Keratinocyte (primary cell): ENCODE measurements at regions not wholly inside any gene's neighbourhood (a gene's known extent, or its start where the extent isn't known, plus 50 kb on each side); places are given as distances from the start of the nearest gene placed in this dataset.

Source experiments
- DNase-seq: peaks from one replicate; pipeline ENCODE4 v3.0.0-alpha.2; 2011; ENCODE audit warnings: low read depth, missing footprints, low spot score
- FAIRE-seq: peaks from 2 replicates; lab custom pipeline; 2011; peaks lifted over from hg19 to GRCh38; lab: Jason Lieb, UNC
- H2AFZ ChIP-seq: 2 replicates; pipeline ENCODE4 v1.6.0; 2012; ENCODE audit warnings: low read length, control low read depth, inconsistent platforms; ENCODE audit not compliant: control insufficient read depth
- H3K27ac ChIP-seq: 2 replicates; pipeline ENCODE4 v1.5.1; 2011; ENCODE audit warnings: low read length; ENCODE audit not compliant: control insufficient read depth, insufficient read depth
- H3K27me3 ChIP-seq: 3 replicates; pipeline ENCODE4 v1.6.0; 2011; ENCODE audit warnings: low read length; ENCODE audit not compliant: control insufficient read depth, insufficient read depth; ENCODE audit errors: extremely low read depth
- H3K36me3 ChIP-seq, 2 experiments: 2 replicates in 1 of 2; 3 replicates in 1 of 2; pipeline ENCODE4 v1.5.1; 2011; ENCODE audit warnings: low read length in 2 of 2, mild to moderate bottlenecking in 1 of 2; ENCODE audit not compliant: control insufficient read depth in 2 of 2, insufficient read depth in 2 of 2; ENCODE audit errors: extremely low read depth in 1 of 2
- H3K4me1 ChIP-seq: 3 replicates; pipeline ENCODE4 v1.5.1; 2011; ENCODE audit warnings: low read length; ENCODE audit not compliant: control insufficient read depth, insufficient read depth; ENCODE audit errors: extremely low read depth
- H3K4me2 ChIP-seq: 3 replicates; pipeline ENCODE4 v1.6.0; 2011; ENCODE audit warnings: low read depth, low read length; ENCODE audit not compliant: control insufficient read depth, insufficient read depth; ENCODE audit errors: extremely low read depth
- H3K4me3 ChIP-seq, 3 experiments: fragments of 200-600 bp in 1 of 3; sonication (generic) in 1 of 3; 2 replicates in 2 of 3; 3 replicates in 1 of 3; pipeline ENCODE4 v1.5.1; 2011 to 2016; ENCODE audit warnings: low read length in 3 of 3, mild to moderate bottlenecking in 3 of 3, control low read depth in 2 of 3, inconsistent platforms in 1 of 3, low read depth in 1 of 3, mixed read lengths in 1 of 3, mixed run types in 1 of 3, moderate library complexity in 1 of 3; ENCODE audit not compliant: control insufficient read depth in 2 of 3, insufficient read depth in 2 of 3; ENCODE audit errors: extremely low read depth in 1 of 3
- H3K79me2 ChIP-seq: 2 replicates; pipeline ENCODE4 v1.6.0; 2012; ENCODE audit warnings: low read length; ENCODE audit not compliant: control insufficient read depth, insufficient read depth
- H3K9ac ChIP-seq: 3 replicates; pipeline ENCODE4 v1.6.0; 2011; ENCODE audit warnings: low read length; ENCODE audit not compliant: control insufficient read depth, insufficient read depth; ENCODE audit errors: extremely low read depth
- H3K9me1 ChIP-seq: 3 replicates; pipeline ENCODE4 v1.6.0; 2011; ENCODE audit warnings: low read length; ENCODE audit not compliant: control insufficient read depth, insufficient read depth; ENCODE audit errors: extremely low read depth
- H3K9me3 ChIP-seq: 2 replicates; pipeline ENCODE4 v1.5.1; 2012; ENCODE audit warnings: low read depth, low read length; ENCODE audit not compliant: control insufficient read depth
- H4K20me1 ChIP-seq: 3 replicates; pipeline ENCODE4 v1.6.0; 2011; ENCODE audit warnings: low read length; ENCODE audit not compliant: control insufficient read depth, insufficient read depth; ENCODE audit errors: extremely low read depth
- EZH2 ChIP-seq: IDR thresholded peaks from one replicate; pipeline ENCODE4 v1.6.1; 2012; ENCODE audit warnings: inconsistent platforms, mild to moderate bottlenecking, low read length, moderate library complexity
- dilution Hi-C: fragments of 300-500 bp; cut with MboI; formaldehyde crosslinking; loops from one replicate; pipeline ENCODE4 v1.7.0; 2020; ENCODE audit warnings: low sequenced_read_pairs; ENCODE audit not compliant: extremely low pct_ligation_motif_present
- TF ChIP-seq, protein P1 (sequence below), 3 experiments: IDR thresholded peaks in 1 of 3; conservative IDR thresholded peaks in 1 of 3; optimal IDR thresholded peaks in 1 of 3; 2 replicates in 2 of 3; 3 replicates in 1 of 3; pipeline versions ENCODE3 to v1.5.1; 2011; ENCODE audit warnings: low read length in 3 of 3, mild to moderate bottlenecking in 3 of 3, moderate library complexity in 2 of 3, control low read depth in 1 of 3, inconsistent platforms in 1 of 3; ENCODE audit not compliant: insufficient read depth in 2 of 3; ENCODE audit errors: extremely low read depth in 1 of 3

DNA sequence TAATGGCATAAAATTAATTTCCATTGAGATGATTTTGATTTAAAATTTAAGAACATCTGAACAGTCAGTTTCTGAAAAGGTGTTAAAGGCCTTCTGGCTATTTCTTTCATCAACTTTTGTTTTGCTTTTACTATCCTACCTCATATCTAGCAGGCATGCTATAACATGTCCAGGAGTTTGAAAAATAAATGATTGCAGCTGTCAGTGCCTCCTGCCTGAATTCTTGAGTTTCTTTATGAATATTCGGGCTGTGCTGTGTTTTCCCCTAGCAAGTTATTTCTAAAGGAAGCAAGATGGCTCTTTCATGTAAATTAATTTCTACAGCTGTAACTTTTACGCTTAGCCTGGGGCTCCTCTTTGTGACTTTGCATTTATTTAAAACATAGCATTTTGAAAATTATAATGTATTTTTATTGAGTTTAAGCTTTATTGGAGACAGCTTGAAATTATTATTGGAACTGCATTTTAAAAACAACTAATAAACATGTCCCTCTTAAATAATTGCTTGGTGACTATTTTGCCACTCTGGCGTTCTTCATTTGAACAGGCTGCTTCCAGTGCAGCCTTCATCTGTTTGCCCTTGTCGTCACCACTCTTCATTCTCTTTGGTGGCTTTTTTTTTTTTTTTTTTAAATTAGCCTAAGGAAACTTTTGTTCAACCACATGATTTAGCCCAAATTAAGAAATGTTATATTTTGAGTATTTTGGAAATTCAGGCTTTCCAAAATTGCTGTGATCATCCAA, 1083.4 kb upstream of the LRRN3 start:
- no peak for DNase-seq
- no peak overlapping the region for H2AFZ ChIP-seq
- FAIRE-seq, result peak; percentile 59
- H3K27ac ChIP-seq, result no peak overlapping the region
- H3K9ac ChIP-seq, result no peak overlapping the region
- no peaks in the 10 kb centered on the region for H3K27me3 ChIP-seq
- no peaks in the 10 kb centered on the region for H3K36me3 ChIP-seq
- H3K4me2 ChIP-seq, result peak overlapping the region; percentile 23
- dilution Hi-C loops, result no loop called here
- H3K9me1 ChIP-seq, result no peaks in the 10 kb centered on the region
- peaks cover 4% of the 10 kb centered on the region for H3K4me1 ChIP-seq
- H3K79me2 ChIP-seq, result no peaks in the 10 kb centered on the region
- H3K9me3 ChIP-seq, result no peaks in the 10 kb centered on the region
- H4K20me1 ChIP-seq, result no peaks in the 10 kb centered on the region
- H3K4me3 ChIP-seq, result no peak overlapping the region
- TF ChIP-seq, protein P1, sequence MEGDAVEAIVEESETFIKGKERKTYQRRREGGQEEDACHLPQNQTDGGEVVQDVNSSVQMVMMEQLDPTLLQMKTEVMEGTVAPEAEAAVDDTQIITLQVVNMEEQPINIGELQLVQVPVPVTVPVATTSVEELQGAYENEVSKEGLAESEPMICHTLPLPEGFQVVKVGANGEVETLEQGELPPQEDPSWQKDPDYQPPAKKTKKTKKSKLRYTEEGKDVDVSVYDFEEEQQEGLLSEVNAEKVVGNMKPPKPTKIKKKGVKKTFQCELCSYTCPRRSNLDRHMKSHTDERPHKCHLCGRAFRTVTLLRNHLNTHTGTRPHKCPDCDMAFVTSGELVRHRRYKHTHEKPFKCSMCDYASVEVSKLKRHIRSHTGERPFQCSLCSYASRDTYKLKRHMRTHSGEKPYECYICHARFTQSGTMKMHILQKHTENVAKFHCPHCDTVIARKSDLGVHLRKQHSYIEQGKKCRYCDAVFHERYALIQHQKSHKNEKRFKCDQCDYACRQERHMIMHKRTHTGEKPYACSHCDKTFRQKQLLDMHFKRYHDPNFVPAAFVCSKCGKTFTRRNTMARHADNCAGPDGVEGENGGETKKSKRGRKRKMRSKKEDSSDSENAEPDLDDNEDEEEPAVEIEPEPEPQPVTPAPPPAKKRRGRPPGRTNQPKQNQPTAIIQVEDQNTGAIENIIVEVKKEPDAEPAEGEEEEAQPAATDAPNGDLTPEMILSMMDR (optimal IDR thresholded peaks at IDR 0.05 in 1 of 3, IDR thresholded peaks at IDR 0.05 in 1 of 3, conservative IDR thresholded peaks at IDR 0.05 in 1 of 3; ENCODE audit: extremely low read depth in 1 of 3, insufficient read depth in 2 of 3, low read length in 3 of 3), result no peak
- TF ChIP-seq EZH2, result no peak

DNA sequence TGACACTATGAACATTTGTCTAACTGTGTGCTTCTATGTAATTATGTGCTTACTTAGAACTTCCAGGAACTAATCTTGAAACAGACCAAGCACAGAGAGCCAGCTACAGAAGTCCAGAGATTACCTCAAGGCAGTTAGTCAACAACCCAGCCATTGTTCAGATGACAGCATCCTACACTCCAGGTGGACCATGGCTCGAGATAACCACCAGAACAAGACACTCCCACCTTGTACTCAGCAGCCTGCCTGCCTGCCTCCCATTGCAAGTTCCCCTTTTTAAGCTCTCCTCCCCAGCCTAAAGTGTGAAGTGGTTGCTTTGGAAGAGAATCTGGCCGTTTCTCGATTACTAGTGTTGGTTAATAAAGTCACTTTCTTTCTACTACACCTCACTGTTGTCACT, 1080.6 kb upstream of the LRRN3 start:
- H3K27me3 ChIP-seq, result no peaks in the 10 kb centered on the region
- dilution Hi-C loops, result no loop called here
- H3K4me1 ChIP-seq, result peaks cover 4% of the 10 kb centered on the region
- H3K36me3 ChIP-seq, result no peaks in the 10 kb centered on the region
- H3K9me1 ChIP-seq, result no peaks in the 10 kb centered on the region
- DNase-seq, result no peak
- no peaks in the 10 kb centered on the region for H3K9me3 ChIP-seq
- H3K4me3 ChIP-seq, result no peak overlapping the region
- no peak overlapping the region for H2AFZ ChIP-seq
- H3K9ac ChIP-seq, result no peak overlapping the region
- no peaks in the 10 kb centered on the region for H4K20me1 ChIP-seq
- peak; percentile 39 for FAIRE-seq
- no peak for TF ChIP-seq EZH2
- TF ChIP-seq, protein P1 (optimal IDR thresholded peaks at IDR 0.05 in 1 of 3, IDR thresholded peaks at IDR 0.05 in 1 of 3, conservative IDR thresholded peaks at IDR 0.05 in 1 of 3; ENCODE audit: extremely low read depth in 1 of 3, insufficient read depth in 2 of 3, low read length in 3 of 3), result no peak
- H3K27ac ChIP-seq, result no peak overlapping the region
- H3K79me2 ChIP-seq, result no peaks in the 10 kb centered on the region
- H3K4me2 ChIP-seq, result no peak overlapping the region
